Liver (tissue), 3 donors: ENCODE measurements at regions not wholly inside any gene's neighbourhood (a gene's known extent, or its start where the extent isn't known, plus 50 kb on each side); places are given as distances from the start of the nearest gene placed in this dataset.

Source experiments
- CTCF ChIP-seq: fragments of 150-350 bp; IDR thresholded peaks from 2 replicates; pipeline ENCODE4 v1.5.1; 2017; ENCODE audit warnings: improper control_type of control experiment, low read depth, low read length; ENCODE audit not compliant: missing input control
- EGR1 ChIP-seq, 2 donors: IDR thresholded peaks; 2 replicates each; pipeline ENCODE4 v1.6.1; 2016 to 2018; ENCODE audit warnings: antibody characterized with exemption in 2 of 2, low read depth in 2 of 2
- HNF4A ChIP-seq, 2 donors: conservative IDR thresholded peaks; 2 replicates each; pipeline ENCODE4 v1.6.1; 2016; ENCODE audit warnings: antibody characterized with exemption in 2 of 2, mild to moderate bottlenecking in 2 of 2
- RAD21 ChIP-seq, 2 donors: IDR thresholded peaks; 2 replicates each; pipeline ENCODE4 v1.6.1; 2016; ENCODE audit warnings: antibody characterized with exemption in 2 of 2, mild to moderate bottlenecking in 2 of 2
- REST ChIP-seq: IDR thresholded peaks from 2 replicates; pipeline ENCODE4 v1.6.1; 2016; ENCODE audit warnings: antibody characterized with exemption, mild to moderate bottlenecking
- SP1 ChIP-seq: IDR thresholded peaks from 2 replicates; pipeline ENCODE4 v1.6.1; 2018; ENCODE audit warnings: antibody characterized with exemption, mild to moderate bottlenecking
- TAF1 ChIP-seq: conservative IDR thresholded peaks from 2 replicates; pipeline ENCODE4 v1.6.1; 2016; ENCODE audit warnings: antibody characterized with exemption, mild to moderate bottlenecking
- YY1 ChIP-seq: IDR thresholded peaks from 2 replicates; pipeline ENCODE4 v1.6.1; 2016; ENCODE audit warnings: antibody characterized with exemption, mild to moderate bottlenecking
- TF ChIP-seq, protein P1 (sequence below): IDR thresholded peaks from 2 replicates; pipeline ENCODE4 v1.6.1; 2016; ENCODE audit warnings: antibody characterized with exemption
- TF ChIP-seq, protein P2 (sequence below): IDR thresholded peaks from 2 replicates; pipeline ENCODE4 v1.6.1; 2016; ENCODE audit warnings: antibody characterized with exemption
- donor health status: healthy.
- donor health status: healthy.

GRCh38 chr11:119483881-119484371 is 61.0 kb upstream of the THY1 start:
- TF ChIP-seq YY1 (no peak), REST (no peak), CTCF (no peak), SP1 (no peak), TAF1 (no peak), EGR1 (IDR thresholded peaks at IDR 0.05; ENCODE audit: low read depth in 2 of 2) (no peak), HNF4A (conservative IDR thresholded peaks at IDR 0.05) (no peak), RAD21 (IDR thresholded peaks at IDR 0.05) (no peak)
- TF ChIP-seq, protein P1, sequence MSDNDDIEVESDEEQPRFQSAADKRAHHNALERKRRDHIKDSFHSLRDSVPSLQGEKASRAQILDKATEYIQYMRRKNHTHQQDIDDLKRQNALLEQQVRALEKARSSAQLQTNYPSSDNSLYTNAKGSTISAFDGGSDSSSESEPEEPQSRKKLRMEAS, result no peak
- TF ChIP-seq, protein P2, sequence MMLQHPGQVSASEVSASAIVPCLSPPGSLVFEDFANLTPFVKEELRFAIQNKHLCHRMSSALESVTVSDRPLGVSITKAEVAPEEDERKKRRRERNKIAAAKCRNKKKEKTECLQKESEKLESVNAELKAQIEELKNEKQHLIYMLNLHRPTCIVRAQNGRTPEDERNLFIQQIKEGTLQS, result no peak
